D721Med (cell line): ENCODE measurements at regions not wholly inside any gene's neighbourhood (a gene's known extent, or its start where the extent isn't known, plus 50 kb on each side); places are given as distances from the start of the nearest gene placed in this dataset.

Experiments used
- DNase-seq: peaks from one replicate; pipeline ENCODE4 v3.0.0; 2011; ENCODE audit warnings: low spot score; ENCODE audit not compliant: insufficient read length
- FAIRE-seq: peaks from 2 replicates; lab custom pipeline; 2011; peaks lifted over from hg19 to GRCh38; lab: Jason Lieb, UNC
- CTCF ChIP-seq: IDR thresholded peaks from 2 replicates; pipeline ENCODE4 v1.5.1; 2012; ENCODE audit warnings: mild to moderate bottlenecking, control low read depth; ENCODE audit not compliant: insufficient read depth; ENCODE audit errors: missing control alignments

GRCh38 chr4:165784672-165785071 lies 88.4 kb upstream of the TLL1 start:
- DNase-seq (no peak), FAIRE-seq (no peak)
- TF ChIP-seq CTCF: no peak

GRCh38 chr4:165785337-165785736 lies 87.7 kb upstream of the TLL1 start:
- TF ChIP-seq CTCF: no peak
- no peak for FAIRE-seq

GRCh38 chr4:165787516-165788274 lies 85.3 kb upstream of the TLL1 start:
- no peak for TF ChIP-seq CTCF
- DNase-seq: no peak
- FAIRE-seq: no peak

More at GRCh38 chr4:165785337-165785736, 87.7 kb upstream of the TLL1 start:
- no peak for DNase-seq

GRCh38 chr4:165788686-165789463 lies 84.2 kb upstream of the TLL1 start:
- no peak for TF ChIP-seq CTCF
- DNase-seq (no peak), FAIRE-seq (peak; percentile 32)

GRCh38 chr4:165793236-165793635 lies 79.8 kb upstream of the TLL1 start:
- no peak for FAIRE-seq
- no peak for TF ChIP-seq CTCF
- no peak for DNase-seq

- FAIRE-seq (no peak), DNase-seq (no peak)
- no peak for TF ChIP-seq CTCF
These were observed 78.2 kb upstream of the TLL1 start for GRCh38 chr4:165794834-165795233.

GRCh38 chr4:165799384-165799815 lies 73.6 kb upstream of the TLL1 start:
- no peak for DNase-seq
- FAIRE-seq: no peak
- no peak for TF ChIP-seq CTCF
